HepG2 (cell line): ENCODE measurements at regions not wholly inside any gene's neighbourhood (a gene's known extent, or its start where the extent isn't known, plus 50 kb on each side); places are given as distances from the start of the nearest gene placed in this dataset.

Experiments
- ATAC-seq: fragments of 200-7000 bp; cut with Tn5 transposase; 3 replicates; pipeline ENCODE4 v1.9.1; 2020; ENCODE audit warnings: mild to moderate bottlenecking, moderate library complexity
- BruUV-seq: library from RNA; stranded (reverse); fragments of 400-500 nt; replicated peaks from 2 replicates; lab custom pipeline; 2021; lab: Mats Ljungman, UMichigan
- CTCF ChIA-PET: fragments of 300-600 bp; formaldehyde crosslinking; extraction: SDS; loops from one replicate; lab custom pipeline; 2021; ENCODE audit warnings: low total read pairs, inconsistent platforms, low intra/inter-chr PET ratio; lab: Yijun Ruan, JAX
- POLR2A ChIA-PET: fragments of 350-600 bp; sonication (Branson Sonifier 250); formaldehyde crosslinking; loops from one replicate; lab custom pipeline; 2020; ENCODE audit warnings: antibody characterized with exemption, inconsistent platforms; lab: Yijun Ruan, JAX
- DNase-seq: peaks from one replicate; pipeline ENCODE4 v3.0.0-alpha.2; 2015; ENCODE audit warnings: low spot score
- FAIRE-seq: peaks from 3 replicates; lab custom pipeline; 2011; peaks lifted over from hg19 to GRCh38; lab: Jason Lieb, UNC
- H2AFZ ChIP-seq: one replicate; pipeline ENCODE4 v1.6.1; 2011; ENCODE audit warnings: low read length, inconsistent platforms
- H3K27ac ChIP-seq: fragments of 300-600 bp; 3 replicates; pipeline ENCODE4 v1.8.0; 2011; ENCODE audit warnings: mixed run types, mild to moderate bottlenecking, mixed read lengths, low read length, inconsistent platforms; ENCODE audit not compliant: insufficient read depth; ENCODE audit errors: extremely low read length
- H3K27me3 ChIP-seq, 2 experiments: fragments of 200-600 bp in 1 of 2; 2 replicates in 1 of 2; 3 replicates in 1 of 2; pipeline versions ENCODE4 v1.6.0 to v1.8.0; 2011; ENCODE audit warnings: low read length in 2 of 2, mild to moderate bottlenecking in 2 of 2, moderate library complexity in 2 of 2, inconsistent platforms in 1 of 2; ENCODE audit not compliant: insufficient read depth in 2 of 2, control insufficient read depth in 1 of 2
- H3K36me3 ChIP-seq, 2 experiments: fragments of 200-600 bp in 1 of 2; replicated peaks in 1 of 2; 2 replicates in 1 of 2; 3 replicates in 1 of 2; pipeline versions ENCODE4 v1.5.1 to v1.8.0; 2011; ENCODE audit warnings: low read length in 2 of 2, inconsistent platforms in 1 of 2; ENCODE audit not compliant: insufficient read depth in 2 of 2, control insufficient read depth in 1 of 2
- H3K4me1 ChIP-seq: 2 replicates; pipeline ENCODE4 v1.5.1; 2012; ENCODE audit warnings: low read length, inconsistent platforms; ENCODE audit not compliant: insufficient read depth
- H3K4me2 ChIP-seq: 2 replicates; pipeline ENCODE4 v1.6.0; 2011; ENCODE audit warnings: low read depth, low read length, inconsistent platforms
- H3K4me3 ChIP-seq, 3 experiments: fragments of 200-600 bp in 1 of 3; sonication (generic), shearing (Covaris generic) in 1 of 3; replicated peaks in 1 of 3; 2 replicates each; pipeline ENCODE4 v1.5.1; 2011 to 2016; ENCODE audit warnings: low read length in 3 of 3, inconsistent platforms in 2 of 3, low read depth in 2 of 3, mild to moderate bottlenecking in 2 of 3, control low read depth in 1 of 3, mixed read lengths in 1 of 3; ENCODE audit not compliant: insufficient read depth in 1 of 3
- H3K79me2 ChIP-seq: one replicate; pipeline ENCODE4 v1.6.1; 2011; ENCODE audit warnings: low read length, inconsistent platforms; ENCODE audit not compliant: insufficient read depth
- H3K9ac ChIP-seq: 2 replicates; pipeline ENCODE4 v1.6.0; 2011; ENCODE audit warnings: mild to moderate bottlenecking, low read depth, low read length, inconsistent platforms; ENCODE audit not compliant: insufficient read depth
- H3K9me3 ChIP-seq: 2 replicates; pipeline ENCODE4 v1.5.1; 2012; ENCODE audit warnings: mild to moderate bottlenecking, low read length
- H4K20me1 ChIP-seq: 2 replicates; pipeline ENCODE4 v1.6.0; 2011; ENCODE audit warnings: inconsistent platforms, mild to moderate bottlenecking, low read length, moderate library complexity; ENCODE audit not compliant: insufficient read depth
- MEIS1 ChIP-seq: sonication (generic); formaldehyde crosslinking; IDR thresholded peaks from 2 replicates; pipeline ENCODE4 v1.9.0; 2021; ENCODE audit warnings: mild to moderate bottlenecking, missing genetic modification reagents, moderate library complexity, borderline replicate concordance
- RAD51 ChIP-seq: fragments of 450-650 bp; IDR thresholded peaks from 2 replicates; pipeline ENCODE4 v1.6.1; 2016; ENCODE audit warnings: borderline replicate concordance
- THRA ChIP-seq: sonication (generic); formaldehyde crosslinking; IDR thresholded peaks from 2 replicates; pipeline ENCODE4 v1.4.0; 2020; ENCODE audit warnings: missing genetic modification reagents, borderline replicate concordance
- ZBTB49 ChIP-seq: sonication (generic); formaldehyde crosslinking; IDR thresholded peaks from 2 replicates; pipeline ENCODE4 v1.4.0; 2020; ENCODE audit warnings: missing genetic modification reagents, borderline replicate concordance
- ZNF333 ChIP-seq: sonication (generic); formaldehyde crosslinking; IDR thresholded peaks from 2 replicates; pipeline ENCODE4 v1.4.0; 2020; ENCODE audit warnings: mild to moderate bottlenecking, missing genetic modification reagents, borderline replicate concordance
- ZNF569 ChIP-seq: sonication (generic); formaldehyde crosslinking; IDR thresholded peaks from 2 replicates; pipeline ENCODE4 v1.5.0; 2020; ENCODE audit warnings: mild to moderate bottlenecking, missing genetic modification reagents, moderate library complexity, borderline replicate concordance
- WGBS: methylation state at CpG from one replicate; pipeline ENCODE4 v1.1.6; 2017; ENCODE audit warnings: low lambda C conversion rate; 5-methylcytosine and 5-hydroxymethylcytosine counted together
- in situ Hi-C: cut with HindIII; loops from 2 replicates; pipeline ENCODE4 v1.10.0; 2017; ENCODE audit warnings: low pct_unique_long_range_greater_than_20kb; ENCODE audit not compliant: extremely low pct_ligation_motif_present
- intact Hi-C: fragments of 100-400 bp; cut with micrococcal nuclease; formaldehyde crosslinking; loops from one replicate; pipeline ENCODE4 v1.10.0; 2022; ENCODE audit not compliant: unreplicated experiment

- Histone ChIP-seq H3K27ac (no peak overlapping the region), H2AFZ (no peak overlapping the region), H3K9ac (no peak overlapping the region), H3K9me3 (no peaks in the 10 kb centered on the region), H3K27me3 (no peaks in the 10 kb centered on the region), H3K4me2 (no peak overlapping the region), H3K4me3 (no peak overlapping the region), H3K4me1 (no peaks in the 10 kb centered on the region), H3K36me3 (no peaks in the 10 kb centered on the region), H4K20me1 (no peaks in the 10 kb centered on the region), H3K79me2 (no peaks in the 10 kb centered on the region)
- in situ Hi-C loops = no loop called here
- ChIA-PET POLR2A (no interaction called here), CTCF (no interaction called here)
- whole genome bisulfite sequencing = 9% methylated on average over 2 of the region's 2 CpGs
- no TSS peak for BruUV-seq
- no peak for DNase-seq
- no peak for FAIRE-seq
- ATAC-seq = no peak
- intact Hi-C loops = no loop called here
- TF ChIP-seq ZBTB49 (CRISPR knock-in tag) = no peak
- no peak for TF ChIP-seq RAD51
- TF ChIP-seq THRA (CRISPR knock-in tag) = no peak
- TF ChIP-seq MEIS1 = no peak
- TF ChIP-seq ZNF569 (CRISPR knock-in tag) = no peak
- TF ChIP-seq ZNF333 = no peak
Observed at GRCh38 chr20:40287683-40288082, 401.4 kb downstream of the MAFB start.
